CD8-positive, alpha-beta memory T cell (primary cell): ENCODE measurements at regions not wholly inside any gene's neighbourhood (a gene's known extent, or its start where the extent isn't known, plus 50 kb on each side); places are given as distances from the start of the nearest gene placed in this dataset.

ENCODE experiments used
- CTCF ChIA-PET: fragments of 350-600 bp; sonication (Branson Sonifier 250); formaldehyde crosslinking; loops from one replicate; lab custom pipeline; 2021; ENCODE audit warnings: antibody characterized with exemption; lab: Charles Lee
- POLR2A ChIA-PET: fragments of 350-600 bp; sonication (Branson Sonifier 250); formaldehyde crosslinking; loops from one replicate; lab custom pipeline; 2021; ENCODE audit warnings: antibody characterized with exemption; lab: Charles Lee
- DNase-seq, 5 donors: peaks; one replicate each; pipeline versions ENCODE4 v3.0.0 to v3.0.0-alpha.2; 2020 to 2022; ENCODE audit warnings: mixed read lengths in 1 of 5
- H3K27ac ChIP-seq: one replicate; pipeline ENCODE4 v1.7.0; 2013; ENCODE audit warnings: low read depth, mild to moderate bottlenecking, low read length, moderate library complexity
- H3K27me3 ChIP-seq: 2 replicates; pipeline ENCODE4 v1.7.0; 2013; ENCODE audit warnings: low read length, mild to moderate bottlenecking; ENCODE audit not compliant: insufficient read depth, poor library complexity, severe bottlenecking
- H3K36me3 ChIP-seq: 2 replicates; pipeline ENCODE4 v1.7.0; 2013; ENCODE audit warnings: mild to moderate bottlenecking, low read length, moderate library complexity; ENCODE audit not compliant: insufficient read depth
- H3K4me1 ChIP-seq: 2 replicates; pipeline ENCODE4 v1.7.0; 2013; ENCODE audit warnings: mild to moderate bottlenecking, low read length, moderate library complexity; ENCODE audit not compliant: insufficient read depth
- H3K4me3 ChIP-seq: 2 replicates; pipeline ENCODE4 v1.7.0; 2013; ENCODE audit warnings: mild to moderate bottlenecking, low read length
- H3K9me3 ChIP-seq: 2 replicates; pipeline ENCODE4 v1.7.0; 2013; ENCODE audit warnings: mild to moderate bottlenecking, low read length
- H3K27ac Mint-ChIP-seq, 8 donors: one replicate each; pipeline ENCODE4 v1.8.0; 2020 to 2021; ENCODE audit warnings: mixed read lengths in 8 of 8, mild to moderate bottlenecking in 6 of 8, inconsistent platforms in 3 of 8, moderate library complexity in 3 of 8
- H3K27me3 Mint-ChIP-seq, 2 donors: one replicate each; pipeline ENCODE4 v1.8.0; 2020 to 2021; ENCODE audit warnings: mixed read lengths in 2 of 2, mild to moderate bottlenecking in 1 of 2, moderate library complexity in 1 of 2
- H3K36me3 Mint-ChIP-seq, 3 donors: one replicate each; pipeline ENCODE4 v1.8.0; 2020 to 2021; ENCODE audit warnings: mixed read lengths in 3 of 3, inconsistent platforms in 1 of 3, mild to moderate bottlenecking in 1 of 3
- H3K4me1 Mint-ChIP-seq, 3 donors: one replicate each; pipeline ENCODE4 v1.8.0; 2020 to 2021; ENCODE audit warnings: mixed read lengths in 3 of 3, inconsistent platforms in 1 of 3, mild to moderate bottlenecking in 1 of 3
- H3K4me3 Mint-ChIP-seq, 7 donors: one replicate each; pipeline ENCODE4 v1.8.0; 2020 to 2021; ENCODE audit warnings: mixed read lengths in 7 of 7, mild to moderate bottlenecking in 6 of 7, moderate library complexity in 4 of 7, inconsistent platforms in 2 of 7
- H3K9me3 Mint-ChIP-seq, 5 donors: one replicate each; pipeline ENCODE4 v1.8.0; 2020 to 2022; ENCODE audit warnings: mixed read lengths in 5 of 5, mild to moderate bottlenecking in 3 of 5, moderate library complexity in 2 of 5, inconsistent platforms in 1 of 5

- Histone ChIP-seq H3K4me3 (no peak overlapping the region), H3K4me1 (no peaks in the 10 kb centered on the region), H3K9me3 (no peaks in the 10 kb centered on the region), H3K27me3 (no peaks in the 10 kb centered on the region), H3K27ac (no peak overlapping the region), H3K36me3 (no peaks in the 10 kb centered on the region)
- POLR2A ChIA-PET = no interaction called here
- CTCF ChIA-PET = no interaction called here
- Mint-ChIP-seq H3K27ac (no peak overlapping the region), H3K27me3 (no peaks in the 10 kb centered on the region), H3K4me1 (no peaks in the 10 kb centered on the region), H3K4me3 (no peak overlapping the region), H3K36me3 (no peaks in the 10 kb centered on the region), H3K9me3 (peaks cover 5 to 22% (median 18%) of the 10 kb centered on the region in 5 donors)
- DNase-seq = no peak
These were observed 402.1 kb upstream of the CNTN6 start for GRCh38 chr3:690770-691169.

- no peak overlapping the region for H3K4me3 ChIP-seq
- ChIA-PET CTCF (no interaction called here), POLR2A (no interaction called here)
- H3K36me3 ChIP-seq = no peaks in the 10 kb centered on the region
- no peaks in the 10 kb centered on the region for H3K36me3 Mint-ChIP-seq
- H3K27ac Mint-ChIP-seq = no peak overlapping the region
- no peak overlapping the region for H3K27ac ChIP-seq
- no peak overlapping the region for H3K4me3 Mint-ChIP-seq
- H3K27me3 Mint-ChIP-seq = no peaks in the 10 kb centered on the region
- no peaks in the 10 kb centered on the region for H3K4me1 Mint-ChIP-seq
- no peaks in the 10 kb centered on the region for H3K4me1 ChIP-seq
- H3K9me3 Mint-ChIP-seq = peaks cover 12 to 44% (median 25%) of the 10 kb centered on the region in 5 donors
- H3K27me3 ChIP-seq = no peaks in the 10 kb centered on the region
- H3K9me3 ChIP-seq = no peaks in the 10 kb centered on the region
- no peak for DNase-seq
These were observed 392.3 kb upstream of the CNTN6 start for GRCh38 chr3:700514-700913.

- no peaks in the 10 kb centered on the region for H3K4me1 Mint-ChIP-seq
- no peaks in the 10 kb centered on the region for H3K36me3 Mint-ChIP-seq
- Histone ChIP-seq H3K4me1 (no peaks in the 10 kb centered on the region), H3K27ac (no peak overlapping the region), H3K9me3 (no peaks in the 10 kb centered on the region), H3K27me3 (no peaks in the 10 kb centered on the region), H3K4me3 (no peak overlapping the region), H3K36me3 (no peaks in the 10 kb centered on the region)
- DNase-seq = no peak
- peaks cover under 1 to 45% (median 11%) of the 10 kb centered on the region in 5 donors for H3K9me3 Mint-ChIP-seq
- no peak overlapping the region for H3K4me3 Mint-ChIP-seq
- CTCF ChIA-PET = no interaction called here
- POLR2A ChIA-PET = no interaction called here
- no peaks in the 10 kb centered on the region for H3K27me3 Mint-ChIP-seq
- no peak overlapping the region for H3K27ac Mint-ChIP-seq
These were observed 385.8 kb upstream of the CNTN6 start for GRCh38 chr3:707041-707440.

DNA sequence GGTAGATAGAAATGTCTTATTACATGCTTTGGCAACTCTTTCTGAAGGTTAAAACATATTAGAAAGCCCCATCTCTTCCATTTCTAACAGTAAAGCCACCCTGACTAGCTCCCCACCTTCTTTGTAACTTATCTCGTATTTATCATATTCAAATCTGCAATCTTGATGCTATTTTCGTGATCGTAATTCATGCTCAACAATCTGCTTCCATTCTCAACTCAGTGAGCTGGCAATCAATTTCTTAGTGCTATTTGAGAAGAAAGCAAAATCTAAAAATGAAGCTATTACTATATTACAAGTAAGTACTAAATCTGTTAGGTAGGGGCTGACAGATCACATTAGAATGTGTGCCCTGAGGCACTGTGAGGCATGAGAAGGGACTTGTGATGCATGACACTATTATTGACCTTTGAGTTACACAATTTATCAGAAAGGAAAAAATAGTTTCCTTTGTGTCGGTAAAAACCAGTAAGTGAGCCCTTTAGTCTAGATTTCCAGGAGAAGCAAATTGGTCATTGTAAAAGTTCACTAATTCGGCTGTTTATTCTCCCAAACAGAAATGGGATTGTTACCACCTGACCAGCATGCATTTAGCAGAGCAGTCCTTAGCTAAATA lies 379.7 kb upstream of the CNTN6 start:
- peaks cover 4 to 47% (median 7%) of the 10 kb centered on the region in 5 donors for H3K9me3 Mint-ChIP-seq
- no peaks in the 10 kb centered on the region for H3K27me3 Mint-ChIP-seq
- POLR2A ChIA-PET = no interaction called here
- H3K36me3 Mint-ChIP-seq = no peaks in the 10 kb centered on the region
- H3K9me3 ChIP-seq = no peaks in the 10 kb centered on the region
- no peak overlapping the region for H3K27ac Mint-ChIP-seq
- H3K36me3 ChIP-seq = no peaks in the 10 kb centered on the region
- no peaks in the 10 kb centered on the region for H3K27me3 ChIP-seq
- no peak overlapping the region for H3K4me3 ChIP-seq
- CTCF ChIA-PET = no interaction called here
- no peak overlapping the region for H3K27ac ChIP-seq
- H3K4me1 Mint-ChIP-seq = no peaks in the 10 kb centered on the region
- H3K4me1 ChIP-seq = no peaks in the 10 kb centered on the region
- DNase-seq = no peak
- no peak overlapping the region for H3K4me3 Mint-ChIP-seq

DNA sequence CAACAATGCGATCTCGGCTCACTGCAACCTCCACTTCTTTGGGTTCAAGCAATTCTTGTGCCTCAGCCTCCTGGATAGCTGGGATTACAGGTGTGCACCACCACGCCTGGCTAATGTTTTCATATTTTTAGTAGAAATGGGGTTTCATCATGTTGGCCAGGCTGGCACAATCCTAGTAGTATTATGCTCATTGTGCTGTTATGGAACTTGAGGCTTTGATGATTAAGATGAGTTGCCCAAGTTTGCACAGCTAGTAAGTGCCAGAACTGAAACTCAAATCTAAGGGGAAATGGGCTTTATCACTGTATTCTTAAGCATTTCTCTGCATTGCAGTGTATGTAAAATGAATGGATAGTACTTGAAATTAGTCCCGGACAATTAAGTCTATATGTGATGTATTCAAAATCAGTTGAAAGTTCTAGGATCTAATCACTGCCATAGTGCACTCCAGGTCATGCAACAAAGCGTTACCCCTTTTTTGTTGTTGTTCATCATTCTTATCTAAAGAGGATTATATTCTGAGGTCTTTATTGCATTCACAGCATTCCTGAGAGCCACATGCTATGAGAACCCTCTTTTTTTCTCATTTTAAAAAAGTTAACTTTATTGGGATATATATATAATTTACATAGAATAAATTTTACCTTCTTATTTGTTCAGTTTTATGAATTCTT lies 378.7 kb upstream of the CNTN6 start:
- Mint-ChIP-seq H3K4me1 (no peaks in the 10 kb centered on the region), H3K27ac (no peak overlapping the region), H3K27me3 (no peaks in the 10 kb centered on the region), H3K4me3 (no peak overlapping the region), H3K36me3 (no peaks in the 10 kb centered on the region), H3K9me3 (peaks cover 4 to 44% (median 15%) of the 10 kb centered on the region in 5 donors)
- Histone ChIP-seq H3K9me3 (no peaks in the 10 kb centered on the region), H3K36me3 (no peaks in the 10 kb centered on the region), H3K27ac (no peak overlapping the region), H3K4me1 (no peaks in the 10 kb centered on the region), H3K27me3 (no peaks in the 10 kb centered on the region), H3K4me3 (no peak overlapping the region)
- ChIA-PET POLR2A (no interaction called here), CTCF (no interaction called here)
- no peak for DNase-seq

GRCh38 chr3:721086-721485 lies 371.7 kb upstream of the CNTN6 start:
- CTCF ChIA-PET = no interaction called here
- no peak for DNase-seq
- Histone ChIP-seq H3K4me1 (no peaks in the 10 kb centered on the region), H3K27ac (no peak overlapping the region), H3K27me3 (no peaks in the 10 kb centered on the region), H3K4me3 (no peak overlapping the region), H3K36me3 (no peaks in the 10 kb centered on the region), H3K9me3 (no peaks in the 10 kb centered on the region)
- POLR2A ChIA-PET = no interaction called here
- no peaks in the 10 kb centered on the region for H3K27me3 Mint-ChIP-seq
- no peak overlapping the region for H3K4me3 Mint-ChIP-seq
- no peaks in the 10 kb centered on the region for H3K4me1 Mint-ChIP-seq
- H3K27ac Mint-ChIP-seq = no peak overlapping the region
- H3K36me3 Mint-ChIP-seq = no peaks in the 10 kb centered on the region
- peaks cover 3 to 47% (median 12%) of the 10 kb centered on the region in 5 donors for H3K9me3 Mint-ChIP-seq

GRCh38 chr3:732326-732928 lies 360.4 kb upstream of the CNTN6 start:
- no peak overlapping the region for H3K27ac Mint-ChIP-seq
- H3K4me1 ChIP-seq = no peaks in the 10 kb centered on the region
- ChIA-PET POLR2A (no interaction called here), CTCF (no interaction called here)
- no peaks in the 10 kb centered on the region for H3K36me3 Mint-ChIP-seq
- H3K9me3 ChIP-seq = no peaks in the 10 kb centered on the region
- H3K9me3 Mint-ChIP-seq = peaks cover 2 to 22% (median 10%) of the 10 kb centered on the region in 5 donors
- H3K27me3 ChIP-seq = no peaks in the 10 kb centered on the region
- no peak overlapping the region for H3K4me3 ChIP-seq
- no peak for DNase-seq
- H3K4me1 Mint-ChIP-seq = no peaks in the 10 kb centered on the region
- H3K27ac ChIP-seq = no peak overlapping the region
- H3K36me3 ChIP-seq = no peaks in the 10 kb centered on the region
- H3K4me3 Mint-ChIP-seq = no peak overlapping the region
- H3K27me3 Mint-ChIP-seq = no peaks in the 10 kb centered on the region

- H3K36me3 Mint-ChIP-seq = no peaks in the 10 kb centered on the region
- Histone ChIP-seq H3K4me1 (no peaks in the 10 kb centered on the region), H3K9me3 (no peaks in the 10 kb centered on the region), H3K27ac (no peak overlapping the region), H3K36me3 (no peaks in the 10 kb centered on the region), H3K27me3 (no peaks in the 10 kb centered on the region), H3K4me3 (no peak overlapping the region)
- POLR2A ChIA-PET = no interaction called here
- no peaks in the 10 kb centered on the region for H3K27me3 Mint-ChIP-seq
- H3K4me3 Mint-ChIP-seq = no peak overlapping the region
- CTCF ChIA-PET = no interaction called here
- peaks cover 2 to 24% (median 10%) of the 10 kb centered on the region in 5 donors for H3K9me3 Mint-ChIP-seq
- DNase-seq = no peak
- no peak overlapping the region for H3K27ac Mint-ChIP-seq
- no peaks in the 10 kb centered on the region for H3K4me1 Mint-ChIP-seq
These were observed 359.5 kb upstream of the CNTN6 start for GRCh38 chr3:733313-733712.
